ENCODE measurements at regions not wholly inside any gene's neighbourhood (a gene's known extent, or its start where the extent isn't known, plus 50 kb on each side); places are given as distances from the start of the nearest gene placed in this dataset.

DNA sequence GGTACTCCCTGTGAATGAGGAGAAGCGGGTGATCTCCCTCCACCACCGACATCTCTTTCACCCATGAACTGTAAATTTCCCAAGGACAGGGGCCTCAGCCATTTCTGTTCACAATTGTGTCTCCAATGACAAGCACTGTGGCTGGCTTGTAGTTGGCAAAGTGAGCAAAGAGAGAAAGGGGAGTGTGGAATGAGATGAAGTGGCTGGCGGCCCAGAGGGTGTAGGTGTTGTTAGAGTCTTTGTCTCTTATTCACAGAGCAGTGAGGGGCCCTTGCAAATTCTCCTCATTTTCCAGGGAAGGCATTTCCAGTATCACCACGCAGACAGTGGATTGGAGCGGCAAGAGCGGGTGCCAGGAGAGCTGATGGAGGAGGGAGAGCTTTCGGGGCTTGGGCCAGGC is 411.7 kb upstream of the EEF2KMT start:
- Histone ChIP-seq H3K27ac (ENCODE audit: low read depth in 1 of 2, low read length in 1 of 2) (no peak overlapping the region), H3K9ac (ENCODE audit: insufficient read depth in 1 of 2, low read length in 2 of 2) (no peak overlapping the region), H3K27me3 (ENCODE audit: control insufficient read depth in 3 of 3, insufficient read depth in 3 of 3, low read length in 2 of 3) (peaks cover 0 to 12% (median 0%) of the 10 kb centered on the region in 3 donors), H3K36me3 (ENCODE audit: control insufficient read depth in 4 of 4, insufficient read depth in 4 of 4, low read length in 4 of 4) (no peaks in the 10 kb centered on the region), H3K9me3 (ENCODE audit: control insufficient read depth in 4 of 4, insufficient read depth in 3 of 4, low read length in 3 of 4) (peaks cover 0 to 3% (median 0%) of the 10 kb centered on the region in 4 donors), H3K4me1 (ENCODE audit: control insufficient read depth in 5 of 5, insufficient read depth in 5 of 5, low read length in 5 of 5) (no peaks in the 10 kb centered on the region), H3K4me3 (no peak overlapping the region)
- no peak for DNase-seq
- TF ChIP-seq CTCF (IDR thresholded peaks at IDR 0.05; ENCODE audit: control extremely low read depth, extremely low read depth): no peak
- 86% methylated on average over 7 of the region's 7 CpGs for WGBS, 2 donors
- ATAC-seq (ENCODE audit: insufficient read depth, low FRiP score): no peak

DNA sequence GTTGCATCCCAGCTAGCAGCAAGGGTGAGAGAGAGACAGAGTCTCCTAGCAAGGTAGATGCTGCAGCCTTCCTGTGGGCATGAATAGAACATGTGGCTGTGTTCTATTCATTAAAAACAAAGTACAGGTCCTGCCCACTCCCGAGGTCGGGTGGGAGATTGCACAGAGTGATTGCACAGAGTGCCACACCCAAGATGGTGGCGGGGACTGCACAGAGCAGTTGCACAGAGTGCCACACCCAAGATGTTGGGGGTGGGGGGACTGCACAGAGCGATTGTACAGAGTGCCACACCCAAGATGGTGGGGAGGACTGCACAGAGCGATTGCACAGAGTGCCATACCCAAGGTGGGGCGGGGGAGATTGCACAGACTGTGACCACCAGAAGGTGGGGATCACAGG is 410.8 kb upstream of the EEF2KMT start:
- no peak overlapping the region for H3K9ac ChIP-seq (ENCODE audit: insufficient read depth in 1 of 2, low read length in 2 of 2)
- H3K27ac ChIP-seq (ENCODE audit: low read depth in 1 of 2, low read length in 1 of 2): no peak overlapping the region
- ATAC-seq (ENCODE audit: insufficient read depth, low FRiP score) (no peak), DNase-seq (no peak)
- TF ChIP-seq CTCF (IDR thresholded peaks at IDR 0.05; ENCODE audit: control extremely low read depth, extremely low read depth): no peak
- H3K36me3 ChIP-seq (ENCODE audit: control insufficient read depth in 4 of 4, insufficient read depth in 4 of 4, low read length in 4 of 4): no peaks in the 10 kb centered on the region
- H3K9me3 ChIP-seq (ENCODE audit: control insufficient read depth in 4 of 4, insufficient read depth in 3 of 4, low read length in 3 of 4): peaks cover 0 to 3% (median 0%) of the 10 kb centered on the region in 4 donors
- 78 to 83% methylated on average over 6 of the region's 6 CpGs for WGBS, 2 donors
- H3K27me3 ChIP-seq (ENCODE audit: control insufficient read depth in 3 of 3, insufficient read depth in 3 of 3, low read length in 2 of 3): peaks cover 0 to 12% (median 0%) of the 10 kb centered on the region in 3 donors
- H3K4me1 ChIP-seq (ENCODE audit: control insufficient read depth in 5 of 5, insufficient read depth in 5 of 5, low read length in 5 of 5): no peaks in the 10 kb centered on the region
- no peak overlapping the region for H3K4me3 ChIP-seq

- DNase-seq (no peak), ATAC-seq (ENCODE audit: insufficient read depth, low FRiP score) (no peak)
- Histone ChIP-seq H3K27ac (ENCODE audit: low read depth in 1 of 2, low read length in 1 of 2) (no peak overlapping the region), H3K9ac (ENCODE audit: insufficient read depth in 1 of 2, low read length in 2 of 2) (no peak overlapping the region), H3K36me3 (ENCODE audit: control insufficient read depth in 4 of 4, insufficient read depth in 4 of 4, low read length in 4 of 4) (no peaks in the 10 kb centered on the region), H3K4me1 (ENCODE audit: control insufficient read depth in 5 of 5, insufficient read depth in 5 of 5, low read length in 5 of 5) (no peaks in the 10 kb centered on the region), H3K27me3 (ENCODE audit: control insufficient read depth in 3 of 3, insufficient read depth in 3 of 3, low read length in 2 of 3) (peaks cover 0 to 9% (median 0%) of the 10 kb centered on the region in 3 donors), H3K4me3 (no peak overlapping the region), H3K9me3 (ENCODE audit: control insufficient read depth in 4 of 4, insufficient read depth in 3 of 4, low read length in 3 of 4) (peaks cover 0 to 3% (median 0%) of the 10 kb centered on the region in 4 donors)
- no peak for TF ChIP-seq CTCF (IDR thresholded peaks at IDR 0.05; ENCODE audit: control extremely low read depth, extremely low read depth)
- WGBS, 2 donors: 61 to 72% methylated on average over 7 of the region's 7 CpGs
Measured at GRCh38 chr16:5506021-5506420, 408.4 kb upstream of the EEF2KMT start.

Data from lung (tissue), 11 donors.